Forelimb muscle (tissue), 1 donor: ENCODE measurements at regions not wholly inside any gene's neighbourhood (a gene's known extent, or its start where the extent isn't known, plus 50 kb on each side); places are given as distances from the start of the nearest gene placed in this dataset.
"Not testable (repeated sequence)": the region's sequence is repeated elsewhere in the genome, so short reads cannot be mapped to it uniquely, and the experiment has no call there.

Source experiments
- DNase-seq: peaks from one replicate; pipeline ENCODE4 v3.0.0-alpha.2; 2013; ENCODE audit warnings: low read depth

DNA sequence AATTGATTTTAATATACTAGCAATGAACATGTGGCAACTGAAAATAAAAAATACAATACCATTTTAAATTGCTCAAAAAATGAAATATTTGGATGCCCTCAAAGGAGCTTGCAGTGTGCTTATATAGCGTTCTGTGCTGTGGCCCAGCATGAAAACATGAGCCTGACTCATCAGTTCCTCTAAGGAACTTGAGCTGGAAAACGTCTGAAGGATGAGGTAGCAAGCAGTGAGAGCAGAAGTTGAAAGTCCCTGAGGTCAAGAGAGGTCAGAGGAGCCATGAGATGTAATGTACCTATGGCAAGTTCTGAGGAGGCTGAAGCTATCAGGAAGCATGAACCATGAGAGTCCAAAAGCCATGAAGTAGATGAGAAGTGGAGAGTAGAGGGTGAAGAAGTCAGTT lies 59.7 kb downstream of the HMGB3 start:
- no peak for DNase-seq

DNA sequence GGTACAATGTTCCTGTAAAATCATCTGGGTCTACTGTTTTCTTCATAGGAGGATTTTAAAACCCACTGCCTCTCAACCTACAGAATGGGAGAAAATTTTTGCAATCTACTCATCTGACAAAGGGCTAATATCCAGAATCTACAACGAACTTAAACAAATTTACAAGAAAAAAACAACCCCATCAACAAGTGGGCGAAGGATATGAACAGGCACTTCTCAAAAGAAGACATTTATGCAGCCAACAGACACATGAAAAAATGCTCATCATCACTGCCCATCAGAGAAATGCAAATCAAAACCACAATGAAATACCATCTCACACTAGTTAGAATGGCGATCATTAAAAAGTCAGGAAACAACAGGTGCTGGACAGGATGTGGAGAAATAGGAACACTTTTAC lies 83.2 kb downstream of the HMGB3 start:
- not testable (repeated sequence) for DNase-seq

DNA sequence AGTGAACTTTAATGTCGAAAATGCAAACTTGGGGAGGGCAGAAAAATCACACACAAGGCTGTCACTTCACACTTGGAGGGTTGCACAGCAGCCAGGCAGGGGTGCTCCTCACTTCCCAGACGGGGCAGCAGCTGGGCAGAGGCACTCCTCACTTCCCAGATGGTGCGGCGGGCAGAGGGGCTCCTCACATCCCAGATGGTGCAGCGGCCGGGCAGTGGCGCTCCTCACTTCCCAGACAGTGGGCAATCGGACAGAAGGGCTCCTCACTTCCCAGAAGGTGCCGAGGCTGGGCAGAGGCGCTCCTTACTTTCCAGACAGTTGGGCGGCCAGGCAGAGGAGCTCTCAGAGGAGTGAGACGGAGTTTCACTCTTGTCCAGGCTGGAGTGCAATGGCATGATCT lies 90.6 kb downstream of the HMGB3 start:
- DNase-seq: no peak

DNA sequence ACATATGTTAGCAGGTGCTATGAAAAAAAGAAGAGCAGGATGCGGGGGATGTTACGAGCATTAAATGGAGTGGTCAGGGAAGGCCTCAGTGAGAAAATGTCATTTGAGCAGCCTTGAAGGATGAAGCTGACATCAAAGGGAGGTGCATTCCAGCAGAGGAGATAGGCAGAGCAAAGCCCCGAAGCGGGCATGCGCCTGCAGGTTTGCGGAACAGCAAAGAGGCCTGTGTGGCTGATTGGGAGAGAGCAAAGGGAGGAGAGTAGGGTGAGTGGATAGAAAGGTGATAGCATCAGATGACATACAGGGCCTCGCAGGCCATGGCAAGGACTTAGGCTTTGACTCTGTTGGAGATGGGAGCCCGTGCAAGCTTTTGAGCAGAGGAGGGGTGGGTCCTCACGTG lies 95.4 kb upstream of the GPR50 start:
- no peak for DNase-seq

DNA sequence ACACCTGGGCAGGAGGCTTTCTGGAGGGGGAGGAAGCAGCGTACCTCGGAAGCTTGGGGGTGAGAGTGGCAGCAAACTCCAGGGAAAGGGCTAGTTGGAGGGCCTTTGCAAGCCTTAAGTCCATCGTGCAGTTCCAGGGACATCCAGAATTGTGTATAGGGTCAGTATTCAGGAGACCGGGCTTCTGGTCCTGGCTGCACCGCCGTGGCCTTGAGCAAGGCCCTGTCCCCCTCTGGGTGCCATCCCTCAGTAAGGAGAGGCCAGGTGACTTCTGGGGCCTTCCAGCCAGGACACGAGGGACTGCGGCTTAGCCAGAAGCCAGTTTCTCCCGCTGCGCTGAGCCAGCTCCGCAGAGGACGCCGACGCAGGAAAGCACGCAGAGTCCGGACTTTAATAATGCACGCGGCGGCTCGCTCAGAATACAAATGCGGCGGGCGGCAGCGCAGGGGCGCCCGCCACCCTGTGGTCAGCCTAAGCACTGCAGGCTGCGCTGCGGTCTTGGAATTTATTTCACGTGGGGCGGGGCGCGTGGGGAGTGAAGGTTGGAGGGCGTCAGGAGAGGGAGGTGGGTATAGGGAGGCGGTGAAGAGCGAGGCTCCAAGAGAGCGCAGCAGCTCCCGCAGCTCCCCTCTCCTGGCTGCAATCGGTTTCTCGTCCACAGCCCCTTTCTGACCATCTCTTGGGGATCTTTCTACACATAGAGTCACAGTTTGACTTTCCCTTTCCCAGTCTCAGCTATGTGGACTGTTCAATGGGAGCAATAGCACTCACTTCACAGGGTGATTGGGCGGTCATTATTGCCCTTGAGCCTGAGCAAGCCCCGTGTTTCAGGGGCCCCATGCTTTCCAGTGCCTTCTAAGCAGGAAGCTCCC lies 94.1 kb upstream of the GPR50 start:
- peak; percentile 8 for DNase-seq

DNA sequence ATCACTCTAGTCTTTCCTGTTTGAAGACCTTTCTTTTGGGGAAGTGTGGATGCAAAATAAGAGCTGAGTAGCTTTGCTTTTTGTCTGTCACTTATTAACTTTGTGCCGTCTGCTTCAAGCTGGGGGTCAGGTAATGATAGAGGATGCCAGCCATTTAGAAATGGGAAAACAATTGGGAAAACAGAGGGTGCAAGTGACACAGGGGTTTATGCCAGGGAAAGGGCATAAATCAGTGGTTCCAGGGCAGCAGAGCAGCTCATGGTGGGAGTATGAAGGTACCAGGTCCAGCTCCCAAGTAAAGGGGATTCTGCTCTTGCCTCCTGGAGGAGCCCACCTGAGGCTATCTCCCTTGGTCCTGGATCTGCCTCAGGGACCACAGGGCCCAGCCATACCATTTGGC lies 91.9 kb upstream of the GPR50 start:
- DNase-seq: no peak

DNA sequence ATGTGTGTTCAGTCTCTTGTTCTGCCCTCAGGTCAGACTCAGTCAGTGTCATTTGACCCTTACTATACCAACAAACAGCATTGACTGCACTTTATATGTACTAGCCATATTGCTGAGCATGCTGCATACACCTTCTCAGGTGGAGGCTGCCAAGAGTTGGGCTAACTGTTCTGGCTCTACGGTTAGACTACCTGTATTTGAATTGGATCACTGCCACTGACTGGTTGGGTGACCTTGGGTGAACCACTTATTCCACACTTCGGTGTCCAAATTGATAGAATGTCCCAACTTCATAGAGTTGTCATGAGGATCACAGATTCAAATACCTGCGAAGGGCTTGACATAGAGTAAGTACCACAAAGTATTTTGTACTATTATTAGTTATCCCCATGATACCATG lies 91.2 kb upstream of the GPR50 start:
- DNase-seq: no peak

DNA sequence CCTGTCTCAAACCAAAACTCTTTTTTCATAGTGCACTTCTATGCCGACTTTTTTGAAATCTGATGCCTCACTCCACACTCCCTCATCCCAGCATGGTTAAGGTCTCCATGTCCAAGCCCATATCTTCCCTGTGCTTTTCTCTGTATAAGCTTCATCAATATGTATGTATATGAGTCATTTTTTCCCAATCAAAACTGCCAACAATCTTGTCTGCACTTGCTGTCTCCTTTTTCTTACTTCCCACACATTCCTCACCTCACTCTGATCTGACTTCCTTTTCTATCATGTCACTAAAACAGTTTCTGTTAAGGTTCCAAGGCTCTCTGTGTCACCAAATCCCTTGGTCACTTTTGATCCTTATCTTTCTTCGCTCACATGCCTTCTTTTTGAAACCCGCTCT lies 88.2 kb upstream of the GPR50 start:
- no peak for DNase-seq

DNA sequence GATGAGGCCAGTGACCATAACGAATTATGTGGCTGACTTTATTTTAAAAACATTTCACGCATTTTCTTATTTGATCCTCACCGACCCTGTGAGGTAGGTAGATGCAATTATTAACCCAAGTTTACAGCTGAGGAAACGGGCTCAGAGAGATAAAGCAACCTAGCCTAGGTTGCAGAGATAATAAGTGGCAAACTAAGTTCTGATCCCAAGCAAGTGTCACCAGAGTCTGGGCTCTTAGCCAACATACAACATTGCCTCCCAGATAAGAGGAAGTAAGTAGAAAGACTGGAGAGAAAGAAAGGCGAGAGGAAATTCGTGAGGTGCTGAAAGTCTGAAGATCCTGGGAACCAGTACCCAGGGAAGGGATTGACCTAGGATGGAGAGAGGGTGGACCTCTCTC lies 77.4 kb upstream of the GPR50 start:
- DNase-seq: no peak

DNA sequence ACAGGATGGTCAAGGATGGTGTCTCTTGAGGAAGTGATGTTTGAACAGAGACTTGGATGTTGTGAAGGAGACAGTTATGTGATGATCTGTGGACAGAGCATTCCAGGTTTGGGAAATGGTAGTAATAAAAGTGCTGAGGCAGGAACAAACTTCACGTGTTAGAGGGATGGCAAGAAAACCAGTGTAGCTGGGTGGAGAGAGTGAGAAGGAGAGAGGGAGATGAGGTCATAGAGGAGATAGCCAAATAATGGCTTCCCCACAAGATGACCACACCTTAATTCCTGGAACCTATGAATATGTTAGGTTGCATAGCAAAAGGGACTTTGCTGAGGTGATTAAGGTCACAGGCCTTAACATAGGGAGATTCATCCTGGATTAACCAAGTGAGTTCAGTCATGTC lies 75.6 kb upstream of the GPR50 start:
- no peak for DNase-seq

DNA sequence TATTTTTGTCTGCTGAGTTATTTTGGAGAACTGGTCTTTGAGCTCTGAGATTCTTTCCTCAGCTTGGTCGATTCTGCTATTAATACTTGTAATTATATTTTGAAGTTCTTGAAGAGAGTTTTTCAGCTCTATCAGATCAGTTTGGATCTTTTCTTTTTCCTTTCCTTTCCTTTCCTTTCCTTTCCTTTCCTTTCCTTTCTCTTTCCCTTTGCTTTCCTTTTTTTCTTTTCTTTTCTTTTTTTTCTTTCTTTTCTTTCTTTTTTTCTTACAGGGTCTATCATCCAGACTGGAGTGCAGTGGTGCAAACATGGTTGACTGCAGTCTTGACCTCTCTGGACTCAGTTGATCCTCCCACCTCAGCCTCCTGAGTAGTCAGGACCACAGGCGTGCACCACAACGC lies 63.2 kb upstream of the GPR50 start:
- not testable (repeated sequence) for DNase-seq
